TTC549 (cell line): ENCODE measurements at regions not wholly inside any gene's neighbourhood (a gene's known extent, or its start where the extent isn't known, plus 50 kb on each side); places are given as distances from the start of the nearest gene placed in this dataset.
"Not testable (repeated sequence)": the region's sequence is repeated elsewhere in the genome, so short reads cannot be mapped to it uniquely, and the experiment has no call there.

Experiments used
- FAIRE-seq: peaks from 2 replicates; lab custom pipeline; 2012; peaks lifted over from hg19 to GRCh38; lab: Jason Lieb, UNC

- FAIRE-seq: not testable (repeated sequence)
Observed at GRCh38 chr2:105529258-105529657, 130.4 kb upstream of the FHL2 start.

DNA sequence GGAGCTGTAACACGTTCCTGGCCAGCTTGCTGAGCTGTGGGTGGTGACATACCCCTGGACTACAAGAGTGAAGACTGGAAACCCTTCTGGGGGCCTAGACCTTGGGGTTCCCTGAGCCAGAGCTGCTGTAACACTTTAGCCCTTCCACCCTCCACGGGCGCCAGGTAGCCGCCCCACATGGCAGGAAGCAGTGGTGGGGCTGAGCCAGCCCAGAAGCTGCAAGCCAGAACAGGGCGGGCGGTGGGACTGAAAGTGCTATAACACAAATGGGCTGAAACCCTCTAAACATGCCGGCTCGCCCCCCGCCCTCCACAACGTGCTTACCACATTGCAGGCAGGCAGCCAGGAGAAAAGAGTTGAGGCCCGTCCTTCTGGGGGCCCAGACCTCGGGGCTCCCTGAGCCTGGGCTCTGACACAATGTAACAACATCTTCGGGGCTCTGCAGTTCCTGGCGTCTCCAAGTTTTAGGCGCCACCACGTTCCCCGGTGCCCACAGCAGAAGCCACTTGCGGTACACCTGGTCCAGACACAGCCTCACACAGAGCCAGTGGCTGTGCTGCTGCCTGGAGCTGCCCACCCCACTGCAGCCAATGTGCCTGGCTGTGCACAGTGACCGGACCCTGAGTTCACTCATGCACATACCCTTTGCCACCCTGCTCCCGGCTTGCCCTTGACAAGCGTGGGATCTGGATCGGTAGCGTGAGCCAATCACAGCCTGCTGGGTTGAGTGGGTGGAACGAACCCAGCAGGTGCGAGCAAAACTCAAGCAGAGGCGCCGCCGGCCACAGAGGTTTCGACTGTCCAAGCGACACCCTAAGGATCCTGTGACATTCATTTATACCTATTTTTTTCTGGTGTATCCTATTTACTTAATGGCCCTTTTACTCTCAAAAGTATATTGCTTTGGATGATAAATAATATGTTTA, 127.4 kb upstream of the FHL2 start:
- FAIRE-seq: no peak

DNA sequence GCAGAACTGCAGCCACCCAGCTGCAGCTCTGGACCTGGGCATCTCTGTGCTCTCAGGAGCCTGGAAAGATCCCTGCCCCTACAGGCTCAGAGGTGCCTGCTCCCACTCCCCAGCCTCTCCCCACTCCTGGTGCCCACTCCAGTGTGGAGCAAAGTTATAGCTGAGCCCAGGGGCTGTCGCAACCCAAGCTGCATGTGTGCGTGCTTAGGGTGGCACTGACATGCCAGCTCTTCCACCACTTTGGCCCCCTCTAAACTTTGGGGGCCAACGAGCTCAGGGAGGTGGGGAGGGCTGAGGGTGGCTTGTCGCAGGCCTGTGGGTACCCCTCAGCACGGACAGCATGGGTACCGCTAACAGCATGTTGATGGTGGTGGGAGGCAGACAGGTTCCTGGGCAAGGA, 126.3 kb upstream of the FHL2 start:
- FAIRE-seq: no peak

DNA sequence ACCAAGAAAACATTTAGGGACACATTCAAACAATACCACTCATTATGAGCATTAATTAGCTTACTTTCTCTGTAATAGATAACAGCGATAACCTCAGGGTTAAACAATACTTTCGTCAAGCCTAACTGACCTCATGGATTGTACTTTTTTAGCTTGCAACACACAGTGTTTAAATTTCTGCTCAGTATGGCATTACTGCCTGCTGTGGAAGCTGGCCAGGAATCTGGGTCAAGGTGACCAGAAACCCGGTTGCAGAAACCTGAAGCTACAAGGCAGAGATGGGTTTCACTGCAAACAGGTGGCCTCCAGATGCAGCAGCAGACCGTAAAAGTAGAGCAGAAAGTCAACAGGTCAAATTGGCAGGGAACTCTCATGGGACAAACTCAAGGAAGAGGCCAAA, 123.8 kb upstream of the FHL2 start:
- no peak for FAIRE-seq

DNA sequence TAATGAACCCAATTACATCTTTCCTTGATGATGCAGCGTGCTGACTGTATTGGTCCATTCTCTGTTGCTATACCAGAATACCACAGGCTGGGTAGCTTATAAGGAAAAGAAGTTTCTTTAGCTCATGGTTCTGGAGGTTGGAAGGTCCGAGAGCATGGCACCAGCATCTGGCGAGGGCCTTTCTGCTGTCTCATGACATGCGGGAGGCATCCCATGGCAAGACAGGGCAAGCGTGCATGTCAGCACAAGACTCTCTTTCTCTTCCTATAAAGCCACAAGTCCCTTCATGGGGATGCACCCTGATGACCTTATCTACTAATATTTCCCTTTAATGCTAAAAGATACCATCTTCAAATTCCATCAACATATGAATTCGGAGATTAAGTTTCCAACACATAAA, 122.8 kb upstream of the FHL2 start:
- no peak for FAIRE-seq

DNA sequence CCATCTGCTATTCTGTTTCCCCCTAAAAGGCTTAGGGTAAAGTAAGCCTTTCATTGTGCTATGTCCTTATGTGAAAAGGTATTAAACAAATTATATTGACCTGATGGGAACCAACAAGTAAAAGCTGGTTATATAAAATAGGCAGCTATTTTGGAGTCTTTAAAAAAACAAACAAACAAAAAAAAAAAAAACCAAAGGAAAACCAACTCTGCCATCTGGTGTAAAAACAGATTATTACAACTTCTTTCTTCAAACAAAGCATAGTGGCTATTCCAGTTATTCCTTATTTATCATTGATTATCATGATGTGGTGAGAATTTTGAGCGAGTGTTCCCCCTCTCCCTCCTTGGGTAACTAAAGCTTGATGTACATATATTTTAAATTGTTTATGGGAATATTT, 122.3 kb upstream of the FHL2 start:
- peak; percentile 91 for FAIRE-seq

- FAIRE-seq: no peak
Observed at GRCh38 chr2:105519516-105519915, 120.7 kb upstream of the FHL2 start.

- no peak for FAIRE-seq
Observed at GRCh38 chr2:105518897-105519296, 120.0 kb upstream of the FHL2 start.

DNA sequence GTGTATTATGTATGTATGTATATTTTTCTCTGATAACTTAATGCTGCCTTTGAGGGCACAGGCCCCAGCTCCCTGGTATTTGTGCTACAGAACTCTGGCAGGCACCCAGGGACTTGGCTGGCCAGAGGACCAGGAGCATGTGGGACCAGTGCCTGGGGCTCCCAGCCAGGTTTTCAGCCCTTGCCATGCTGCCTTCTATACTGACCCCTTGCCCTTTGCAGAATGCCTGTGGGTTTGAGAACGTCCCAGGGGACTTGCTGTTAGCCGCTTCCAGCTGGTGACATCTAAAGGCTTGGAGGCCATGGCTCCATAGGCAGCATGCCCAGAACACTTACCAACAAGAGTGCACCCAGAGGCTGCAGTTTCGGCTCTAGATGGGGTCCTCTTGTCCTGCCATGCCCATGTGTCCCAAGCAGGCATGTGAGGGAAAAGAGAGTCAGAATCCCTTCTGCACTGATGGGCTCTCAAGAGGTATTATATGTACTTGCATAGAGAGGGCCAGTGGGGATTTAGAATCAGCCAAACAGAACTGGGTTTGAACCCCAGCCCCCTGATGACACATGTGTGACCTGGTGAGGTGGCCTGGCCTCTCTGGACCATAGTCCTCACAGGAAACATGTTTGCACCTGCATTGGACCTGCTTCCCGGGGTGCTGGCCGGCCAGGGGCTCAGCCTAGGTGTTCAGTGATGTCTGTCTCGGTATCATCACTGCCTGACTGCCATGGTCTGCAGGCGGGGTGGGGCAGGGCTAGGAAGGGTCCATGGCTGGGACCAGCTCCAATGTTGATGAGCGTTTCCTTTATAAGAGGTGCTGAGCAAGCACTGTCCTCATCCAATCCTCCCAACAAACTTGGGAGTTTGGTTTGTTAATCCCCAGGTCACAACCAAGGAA, 119.2 kb upstream of the FHL2 start:
- no peak for FAIRE-seq

GRCh38 chr2:105515581-105516415, 116.9 kb upstream of the FHL2 start:
- no peak for FAIRE-seq

- FAIRE-seq: no peak
Observed at GRCh38 chr2:105514576-105514975, 115.7 kb upstream of the FHL2 start.

DNA sequence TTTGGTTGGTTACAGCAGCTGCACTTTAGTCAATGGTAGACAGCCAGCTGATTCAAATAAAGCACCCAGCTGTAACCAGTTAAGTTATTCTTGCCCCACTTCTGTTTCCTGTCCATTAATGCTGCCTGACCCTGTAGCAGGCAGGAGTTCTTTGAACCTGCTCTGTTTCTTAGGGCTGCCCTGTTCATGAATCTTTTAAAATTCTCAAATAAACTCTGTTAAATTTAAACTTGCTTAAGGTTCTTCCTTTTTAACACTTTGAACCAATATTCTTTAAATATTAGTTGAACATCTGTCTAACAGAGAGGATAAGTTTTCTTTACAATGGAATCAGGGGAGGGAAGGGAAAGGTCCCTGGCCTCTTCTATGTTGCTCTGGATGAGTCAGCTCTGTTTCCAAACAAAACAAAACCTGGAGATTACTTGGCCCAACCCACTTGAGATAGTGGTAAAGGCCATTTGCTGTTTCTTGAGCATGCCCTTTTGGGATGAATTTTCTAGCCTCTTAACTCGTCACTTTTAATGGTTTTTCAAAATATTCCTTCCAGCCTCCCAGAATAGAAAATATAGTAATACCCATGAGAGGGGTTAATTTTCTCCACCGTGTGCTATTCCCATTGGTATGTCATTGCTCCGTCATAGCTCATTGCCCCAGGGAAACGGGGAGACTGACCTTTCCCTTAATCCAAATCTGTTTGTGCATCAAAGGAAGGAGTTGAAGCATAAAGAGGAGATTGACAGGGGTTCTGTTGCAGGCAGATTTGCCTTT, 112.1 kb upstream of the FHL2 start:
- FAIRE-seq: no peak

- no peak for FAIRE-seq
Observed at GRCh38 chr2:105509269-105510086, 110.6 kb upstream of the FHL2 start.

DNA sequence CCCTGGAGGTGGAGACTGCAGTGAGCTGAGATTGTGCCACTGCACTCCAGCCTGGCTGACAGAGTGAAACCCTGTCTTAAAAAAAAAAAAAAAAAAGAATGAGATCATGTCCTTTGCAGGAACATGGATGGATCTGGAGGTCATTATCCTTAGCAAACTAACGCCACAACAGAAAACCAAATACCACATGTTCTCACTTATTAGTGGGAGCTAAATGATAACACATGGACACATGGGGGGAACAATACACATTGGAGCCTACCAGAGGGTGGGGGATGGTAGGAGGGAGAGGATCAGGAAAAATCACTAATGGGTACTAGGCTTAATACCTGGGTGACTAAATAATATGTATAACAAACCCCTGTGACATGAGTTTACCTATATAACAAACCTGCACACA, 108.0 kb upstream of the FHL2 start:
- FAIRE-seq: not testable (repeated sequence)

DNA sequence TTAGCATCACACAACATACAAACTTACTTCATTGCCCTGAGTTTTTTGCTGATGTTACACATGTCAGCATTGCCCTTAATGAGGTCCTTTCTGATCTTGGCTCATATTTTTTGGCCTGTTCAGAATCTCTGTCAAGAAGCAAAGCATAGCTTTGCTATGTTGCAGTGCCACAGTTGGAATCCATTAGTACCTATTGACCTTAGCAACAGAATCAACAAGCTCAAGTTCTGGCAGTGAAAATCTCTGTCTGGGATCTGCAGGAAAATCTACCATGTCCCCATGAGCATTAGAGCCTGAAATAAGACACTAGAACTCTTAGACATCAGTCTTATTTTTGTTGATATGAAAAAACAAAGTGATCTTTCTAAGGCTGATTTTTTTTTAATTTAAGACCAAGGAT, 105.6 kb upstream of the FHL2 start:
- FAIRE-seq: no peak

DNA sequence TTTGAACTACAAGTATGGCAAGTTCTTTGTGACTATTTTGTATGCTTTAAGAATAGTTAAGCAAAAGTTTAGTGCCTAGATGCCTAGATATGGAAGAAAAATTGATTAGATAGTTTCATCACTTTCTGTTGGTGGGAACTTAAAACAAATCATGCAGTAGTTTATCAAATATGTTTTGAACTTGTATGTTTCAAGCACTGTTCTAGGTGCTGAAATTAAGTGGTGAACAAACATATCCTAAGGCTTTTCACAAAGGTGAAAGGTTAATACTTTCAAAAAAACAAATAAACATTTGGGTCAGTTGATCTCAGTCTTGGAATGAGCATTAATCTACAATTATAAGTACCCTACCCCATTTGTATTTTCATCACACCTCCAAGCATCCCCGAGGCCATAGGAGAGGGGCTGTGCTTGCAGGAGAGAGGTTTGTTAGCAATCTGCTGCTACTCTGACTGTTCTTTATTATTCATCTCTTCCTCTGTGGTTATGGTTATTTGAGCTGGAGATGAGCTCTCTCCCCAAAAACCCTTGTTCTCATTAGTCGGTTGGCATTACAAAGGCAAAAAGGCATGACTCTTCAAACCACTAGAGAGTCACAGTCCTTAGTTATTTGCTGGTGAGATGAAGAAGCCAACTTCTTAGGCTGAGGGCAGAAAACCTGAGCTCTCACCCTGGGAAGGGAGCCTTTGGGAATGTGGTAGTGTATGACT, 103.9 kb upstream of the FHL2 start:
- no peak for FAIRE-seq

GRCh38 chr2:105498281-105498846, 99.5 kb upstream of the FHL2 start:
- no peak for FAIRE-seq

GRCh38 chr2:105497094-105497493, 98.2 kb upstream of the FHL2 start:
- FAIRE-seq: no peak

DNA sequence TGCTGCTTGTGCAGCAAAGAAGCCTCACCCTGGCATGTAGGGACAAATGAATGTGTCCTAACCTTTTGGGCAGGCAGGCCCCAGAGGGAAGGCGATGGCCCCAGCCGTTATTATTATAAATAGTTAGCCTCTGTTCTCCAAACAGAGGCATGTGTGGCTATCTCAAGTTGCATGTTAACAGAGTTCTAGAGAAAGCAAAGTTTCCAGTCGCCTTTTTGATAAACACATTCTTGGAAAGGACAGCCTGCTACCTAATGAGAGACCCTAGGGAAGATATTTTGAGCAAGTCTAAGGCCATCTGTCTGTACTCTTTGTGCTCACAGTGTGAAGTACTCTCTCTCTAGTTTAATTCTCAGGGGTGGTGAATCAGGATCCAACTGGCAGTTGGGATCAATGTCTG, 97.4 kb upstream of the FHL2 start:
- FAIRE-seq: no peak
